ENCODE measurements at regions not wholly inside any gene's neighbourhood (a gene's known extent, or its start where the extent isn't known, plus 50 kb on each side); places are given as distances from the start of the nearest gene placed in this dataset.

DNA sequence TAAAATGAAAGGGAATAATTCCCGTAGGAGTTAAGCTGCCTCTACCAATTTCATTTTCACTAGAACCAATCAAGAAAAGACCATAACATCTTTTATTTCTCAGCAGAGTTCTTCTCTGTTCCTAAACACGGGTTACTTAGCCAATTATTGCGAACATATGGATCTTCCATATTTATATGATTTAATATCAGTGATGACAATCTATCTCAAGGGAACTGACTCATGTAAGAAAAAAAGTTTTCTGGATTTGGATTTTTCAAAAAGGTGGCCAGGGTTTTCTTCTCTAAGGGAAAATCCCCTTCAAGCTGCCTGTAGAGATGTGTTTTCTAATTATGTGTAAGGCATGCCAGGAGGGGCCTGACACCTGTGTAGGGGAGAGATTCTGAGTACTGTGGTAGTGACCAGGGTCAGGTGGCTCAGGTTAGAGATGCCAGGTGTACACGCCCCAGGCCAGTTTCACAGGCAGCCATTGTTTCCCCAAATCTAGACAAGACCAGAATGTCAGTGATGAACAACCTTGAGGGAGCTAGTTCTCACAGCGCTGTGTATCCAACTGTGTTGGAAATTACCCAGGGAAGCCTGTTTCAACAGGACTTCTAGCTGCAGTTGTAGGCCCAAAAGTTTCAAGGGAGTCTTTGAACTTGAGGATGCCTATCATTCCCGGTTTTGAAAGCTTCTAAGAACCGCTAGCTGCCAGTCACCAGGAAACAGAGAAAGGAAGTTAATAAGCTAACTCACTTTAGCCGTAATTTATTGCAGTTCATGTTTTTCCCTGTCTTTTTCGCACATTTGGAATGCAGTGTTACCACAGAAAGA, 572.5 kb upstream of the RGMB start:
- CTCF ChIA-PET: no interaction called here
- DNase-seq (ENCODE audit: extremely low spot score): no peak
- POLR2A ChIA-PET: no interaction called here
- TF ChIP-seq NFRKB (IDR thresholded peaks at IDR 0.05): no peak

DNA sequence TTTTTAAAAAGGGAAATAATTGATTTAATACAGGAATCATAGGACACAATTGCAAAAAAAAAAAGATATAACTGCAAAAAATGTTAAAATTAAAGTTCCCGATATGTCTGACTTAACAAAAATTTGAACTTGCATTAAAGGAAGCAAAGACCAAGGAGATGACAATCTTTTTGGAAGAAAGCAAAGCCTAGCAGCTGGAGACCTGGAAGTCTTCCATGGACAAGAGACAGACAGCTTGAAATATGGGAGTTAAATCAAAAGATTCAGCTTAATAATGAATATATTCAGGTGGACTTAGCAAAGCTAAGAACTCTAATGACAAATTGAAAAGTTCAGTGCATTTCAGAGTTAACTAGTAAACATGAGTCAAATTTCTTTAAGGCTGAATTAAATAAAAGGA, 568.7 kb upstream of the RGMB start:
- POLR2A ChIA-PET: no interaction called here
- DNase-seq (ENCODE audit: extremely low spot score): no peak
- TF ChIP-seq CTBP1 (IDR thresholded peaks at IDR 0.05; ENCODE audit: borderline replicate concordance): no peak
- CTCF ChIA-PET: no interaction called here

DNA sequence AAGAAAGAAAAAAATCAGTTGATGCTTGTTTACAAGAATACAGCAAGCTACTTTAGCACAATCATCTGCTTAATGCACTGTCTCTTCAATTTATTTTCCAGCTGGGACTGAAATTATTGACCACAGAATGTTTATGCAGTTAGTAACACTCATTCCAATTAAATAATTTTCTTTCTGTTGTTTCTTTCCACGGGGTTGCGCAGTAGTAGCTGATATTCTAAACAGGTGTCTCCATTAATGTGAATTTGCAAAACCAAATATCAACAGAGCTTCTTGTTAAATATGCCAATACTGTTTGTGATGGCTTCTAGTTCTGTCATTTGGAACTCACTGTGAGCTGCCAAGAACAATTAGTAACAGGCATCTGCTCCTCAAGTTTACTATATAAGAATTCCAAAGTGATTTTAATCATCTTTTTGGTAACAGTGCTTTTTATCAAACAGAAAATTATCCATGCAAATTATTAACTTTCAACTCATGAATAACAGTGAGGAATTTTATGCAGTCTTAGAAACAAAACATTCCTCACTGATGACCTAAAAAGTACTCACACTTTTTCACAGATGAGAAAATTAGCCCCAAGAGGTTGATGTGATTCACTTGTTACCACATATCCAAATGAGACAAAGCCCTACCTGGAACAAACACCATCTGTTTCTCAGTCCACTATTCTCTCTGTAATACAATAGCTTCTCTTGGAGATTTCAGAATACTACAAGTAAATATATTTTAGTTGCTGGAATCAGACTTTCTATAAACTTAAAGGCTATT, 567.6 kb upstream of the RGMB start:
- TF ChIP-seq L3MBTL2 (conservative IDR thresholded peaks at IDR 0.05) (no peak), BHLHE40 (IDR thresholded peaks at IDR 0.05; ENCODE audit: borderline replicate concordance) (no peak), NFRKB (IDR thresholded peaks at IDR 0.05) (no peak), SP1 (IDR thresholded peaks at IDR 0.05) (no peak), CTBP1 (IDR thresholded peaks at IDR 0.05; ENCODE audit: borderline replicate concordance) (no peak), FOXM1 (IDR thresholded peaks at IDR 0.05; ENCODE audit: borderline replicate concordance) (no peak), LEF1 (IDR thresholded peaks at IDR 0.05; ENCODE audit: borderline replicate concordance) (no peak), PKNOX1 (IDR thresholded peaks at IDR 0.05) (no peak), HDGF (IDR thresholded peaks at IDR 0.05; ENCODE audit: borderline replicate concordance) (no peak), ELF4 (IDR thresholded peaks at IDR 0.05) (no peak), FOXA1 (IDR thresholded peaks at IDR 0.05) (no peak)
- POLR2A ChIA-PET: no interaction called here
- CTCF ChIA-PET: no interaction called here
- DNase-seq (ENCODE audit: extremely low spot score): no peak

GRCh38 chr5:98206566-98206965, 566.9 kb upstream of the RGMB start:
- ChIA-PET CTCF (no interaction called here), POLR2A (no interaction called here)
- no peak for DNase-seq (ENCODE audit: extremely low spot score)
- no peak for TF ChIP-seq ARNT (IDR thresholded peaks at IDR 0.05)
- no peak for TF ChIP-seq ELF4 (IDR thresholded peaks at IDR 0.05)
- no peak for TF ChIP-seq FOXK2 (IDR thresholded peaks at IDR 0.05)
- no peak for TF ChIP-seq NFRKB (IDR thresholded peaks at IDR 0.05)
- TF ChIP-seq PKNOX1 (IDR thresholded peaks at IDR 0.05): no peak
- no peak for TF ChIP-seq TARDBP (IDR thresholded peaks at IDR 0.05)
- no peak for TF ChIP-seq BHLHE40 (IDR thresholded peaks at IDR 0.05; ENCODE audit: borderline replicate concordance)
- no peak for TF ChIP-seq LEF1 (IDR thresholded peaks at IDR 0.05; ENCODE audit: borderline replicate concordance)
- TF ChIP-seq CTBP1 (IDR thresholded peaks at IDR 0.05; ENCODE audit: borderline replicate concordance): no peak
- no peak for TF ChIP-seq SUZ12 (IDR thresholded peaks at IDR 0.05)
- TF ChIP-seq SP1 (IDR thresholded peaks at IDR 0.05): no peak
- no peak for TF ChIP-seq L3MBTL2 (conservative IDR thresholded peaks at IDR 0.05)
- no peak for TF ChIP-seq FOXA1 (IDR thresholded peaks at IDR 0.05)
- no peak for TF ChIP-seq HDGF (IDR thresholded peaks at IDR 0.05; ENCODE audit: borderline replicate concordance)
- TF ChIP-seq FOXM1 (IDR thresholded peaks at IDR 0.05; ENCODE audit: borderline replicate concordance): no peak
- no peak for TF ChIP-seq ZNF384 (IDR thresholded peaks at IDR 0.05)

DNA sequence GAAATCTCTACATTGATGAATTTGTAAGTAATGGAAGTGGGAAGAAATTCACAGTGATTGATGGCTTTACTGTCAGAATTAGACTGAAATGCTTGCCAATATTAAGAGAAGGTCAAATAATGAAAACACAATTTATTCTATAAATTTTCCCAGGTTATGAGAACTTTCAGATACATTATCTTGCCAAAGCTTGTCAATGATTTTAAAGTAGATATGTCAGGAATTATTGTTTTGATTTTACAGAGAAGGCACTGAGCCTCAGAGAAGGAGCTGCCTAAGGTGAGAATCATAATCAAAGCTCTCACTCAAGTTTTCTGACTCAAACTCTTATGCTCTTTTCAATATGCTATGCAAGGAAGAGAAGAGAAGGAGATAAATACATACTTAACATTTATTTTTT, 564.0 kb upstream of the RGMB start:
- ChIA-PET POLR2A (no interaction called here), CTCF (no interaction called here)
- no peak for TF ChIP-seq HDGF (IDR thresholded peaks at IDR 0.05; ENCODE audit: borderline replicate concordance)
- TF ChIP-seq FOXK2 (IDR thresholded peaks at IDR 0.05): no peak
- TF ChIP-seq ELF4 (IDR thresholded peaks at IDR 0.05): no peak
- TF ChIP-seq ARNT (IDR thresholded peaks at IDR 0.05): no peak
- no peak for TF ChIP-seq CTBP1 (IDR thresholded peaks at IDR 0.05; ENCODE audit: borderline replicate concordance)
- no peak for TF ChIP-seq ZNF384 (IDR thresholded peaks at IDR 0.05)
- no peak for TF ChIP-seq SUZ12 (IDR thresholded peaks at IDR 0.05)
- no peak for TF ChIP-seq PKNOX1 (IDR thresholded peaks at IDR 0.05)
- TF ChIP-seq TARDBP (IDR thresholded peaks at IDR 0.05): no peak
- no peak for TF ChIP-seq L3MBTL2 (conservative IDR thresholded peaks at IDR 0.05)
- TF ChIP-seq SP1 (IDR thresholded peaks at IDR 0.05): no peak
- no peak for TF ChIP-seq BHLHE40 (IDR thresholded peaks at IDR 0.05; ENCODE audit: borderline replicate concordance)
- no peak for TF ChIP-seq FOXA1 (IDR thresholded peaks at IDR 0.05)
- TF ChIP-seq NFRKB (IDR thresholded peaks at IDR 0.05): no peak
- no peak for TF ChIP-seq FOXM1 (IDR thresholded peaks at IDR 0.05; ENCODE audit: borderline replicate concordance)
- TF ChIP-seq LEF1 (IDR thresholded peaks at IDR 0.05; ENCODE audit: borderline replicate concordance): no peak
- DNase-seq (ENCODE audit: extremely low spot score): no peak

DNA sequence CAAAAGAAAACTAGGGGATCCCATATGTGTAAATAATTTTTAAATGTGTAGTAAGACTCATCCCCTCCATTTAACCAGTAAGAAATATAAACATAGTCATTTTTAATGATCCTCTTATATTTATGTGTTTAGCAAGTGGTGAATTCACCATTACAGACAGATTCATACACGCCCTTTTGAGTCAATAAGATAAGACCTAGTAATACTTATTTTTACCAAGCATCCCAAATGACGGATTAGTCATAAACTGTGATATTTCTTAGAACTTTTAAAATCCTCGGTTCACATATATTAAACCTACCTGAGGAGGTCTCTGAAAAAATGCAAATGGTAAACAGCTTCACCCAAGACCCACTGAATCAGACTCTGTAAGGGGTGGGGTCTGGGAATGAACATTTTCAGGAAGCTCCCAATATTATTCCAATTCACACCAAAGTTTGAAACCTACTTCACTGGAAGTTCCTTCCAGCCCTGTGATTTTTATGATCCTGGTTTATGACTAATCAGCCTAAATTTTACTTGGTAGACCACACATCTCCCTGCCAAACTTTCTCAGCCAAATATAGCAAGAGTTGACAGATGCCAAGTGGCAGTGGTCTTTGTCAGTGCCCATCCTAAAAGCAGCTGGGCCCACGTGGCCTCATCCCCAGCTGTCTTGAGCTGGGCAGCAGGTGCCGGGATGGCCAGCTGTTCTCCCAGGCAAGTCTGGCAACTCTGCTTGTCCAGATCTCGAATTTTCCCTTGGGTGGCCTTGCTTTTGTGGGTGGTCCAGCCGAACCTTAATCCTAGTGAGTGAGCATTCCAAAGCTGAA, 559.0 kb upstream of the RGMB start:
- ChIA-PET CTCF (no interaction called here), POLR2A (no interaction called here)
- TF ChIP-seq ELF4 (IDR thresholded peaks at IDR 0.05): no peak
- TF ChIP-seq ARNT (IDR thresholded peaks at IDR 0.05): no peak
- TF ChIP-seq CTBP1 (IDR thresholded peaks at IDR 0.05; ENCODE audit: borderline replicate concordance): no peak
- no peak for DNase-seq (ENCODE audit: extremely low spot score)
